IMR-90 (cell line): ENCODE measurements at regions not wholly inside any gene's neighbourhood (a gene's known extent, or its start where the extent isn't known, plus 50 kb on each side); places are given as distances from the start of the nearest gene placed in this dataset.

ENCODE experiments used
- ATAC-seq: fragments of 200-7000 bp; cut with Tn5 transposase; 2 replicates; pipeline ENCODE4 v1.9.1; 2020; ENCODE audit warnings: low read depth, mild to moderate bottlenecking, moderate library complexity
- BruUV-seq: library from RNA; stranded (reverse); fragments of 400-500 nt; replicated peaks from 2 replicates; lab custom pipeline; 2021; lab: Mats Ljungman, UMichigan
- CTCF ChIA-PET: fragments of 300-600 bp; formaldehyde crosslinking; extraction: SDS; loops from one replicate; lab custom pipeline; 2021; ENCODE audit warnings: antibody characterized with exemption; lab: Yijun Ruan, JAX
- POLR2A ChIA-PET: fragments of 300-600 bp; sonication (Branson Sonifier 250); formaldehyde crosslinking; loops from one replicate; lab custom pipeline; 2022; ENCODE audit warnings: antibody characterized with exemption; ENCODE audit not compliant: unreplicated experiment; lab: Charles Lee
- DNase-seq: peaks from one replicate; pipeline ENCODE4 v3.0.0; 2013
- H2AFZ ChIP-seq: replicated peaks from 2 replicates; pipeline ENCODE3; 2013; ENCODE audit warnings: low read length, mild to moderate bottlenecking; ENCODE audit not compliant: poor library complexity
- H2AK5ac ChIP-seq: 2 replicates; pipeline ENCODE4 v1.6.1; 2013; ENCODE audit warnings: low read depth, low read length, inconsistent platforms
- H2AK9ac ChIP-seq: replicated peaks from 2 replicates; pipeline ENCODE3; 2013; ENCODE audit warnings: mild to moderate bottlenecking, low read depth, low read length, moderate library complexity; ENCODE audit not compliant: poor library complexity
- H2BK120ac ChIP-seq: 2 replicates; pipeline ENCODE4 v1.6.1; 2013; ENCODE audit warnings: low read depth, low read length, inconsistent platforms
- H2BK15ac ChIP-seq: 3 replicates; pipeline ENCODE4 v1.6.1; 2013; ENCODE audit warnings: low read depth, low read length, inconsistent platforms
- H2BK20ac ChIP-seq: 2 replicates; pipeline ENCODE4 v1.6.1; 2013; ENCODE audit warnings: low read depth, mild to moderate bottlenecking, inconsistent platforms, low read length, moderate library complexity
- H2BK5ac ChIP-seq: 2 replicates; pipeline ENCODE4 v1.6.1; 2013; ENCODE audit warnings: mild to moderate bottlenecking, low read depth, low read length, inconsistent platforms; ENCODE audit not compliant: poor library complexity, severe bottlenecking
- H3K14ac ChIP-seq: replicated peaks from 2 replicates; pipeline ENCODE4 v1.6.1; 2013; ENCODE audit warnings: low read depth, low read length, inconsistent platforms
- H3K18ac ChIP-seq: 2 replicates; pipeline ENCODE4 v1.6.1; 2013; ENCODE audit warnings: low read depth, low read length, control low read depth
- H3K23ac ChIP-seq: 2 replicates; pipeline ENCODE4 v1.6.1; 2013; ENCODE audit warnings: low read depth, low read length, inconsistent platforms
- H3K27ac ChIP-seq: 2 replicates; pipeline ENCODE4 v1.5.1; 2013; ENCODE audit warnings: mild to moderate bottlenecking, control low read depth, low read length; ENCODE audit not compliant: insufficient read depth
- H3K27me3 ChIP-seq: 2 replicates; pipeline ENCODE4 v1.6.1; 2013; ENCODE audit warnings: low read length; ENCODE audit not compliant: control insufficient read depth, insufficient read depth
- H3K36me3 ChIP-seq: 2 replicates; pipeline ENCODE4 v1.6.1; 2013; ENCODE audit warnings: low read length, mixed read lengths; ENCODE audit not compliant: control insufficient read depth, insufficient read depth
- H3K4ac ChIP-seq: 2 replicates; pipeline ENCODE4 v1.6.1; 2013; ENCODE audit warnings: low read depth, low read length, inconsistent platforms
- H3K4me1 ChIP-seq: 2 replicates; pipeline ENCODE4 v1.6.1; 2013; ENCODE audit warnings: low read length, mixed read lengths; ENCODE audit not compliant: control insufficient read depth, insufficient read depth
- H3K4me2 ChIP-seq: 2 replicates; pipeline ENCODE4 v1.6.1; 2013; ENCODE audit warnings: low read depth, mild to moderate bottlenecking, control low read depth, low read length, moderate library complexity
- H3K4me3 ChIP-seq: 2 replicates; pipeline ENCODE4 v1.5.1; 2013; ENCODE audit warnings: low read depth, mild to moderate bottlenecking, control low read depth, low read length, moderate library complexity; ENCODE audit not compliant: insufficient read depth
- H3K56ac ChIP-seq: 2 replicates; pipeline ENCODE4 v1.6.1; 2013; ENCODE audit warnings: low read length, inconsistent platforms; ENCODE audit not compliant: insufficient read depth; ENCODE audit errors: extremely low read depth
- H3K79me1 ChIP-seq, 2 experiments: 2 replicates each; pipeline ENCODE4 v1.6.1; 2013; ENCODE audit warnings: low read length in 2 of 2, inconsistent platforms in 1 of 2, low read depth in 1 of 2
- H3K9ac ChIP-seq: 2 replicates; pipeline ENCODE4 v1.6.1; 2013; ENCODE audit warnings: low read depth, low read length, control low read depth
- H3K9me1 ChIP-seq: 2 replicates; pipeline ENCODE4 v1.6.1; 2013; ENCODE audit warnings: low read length, inconsistent platforms; ENCODE audit not compliant: insufficient read depth
- H3K9me3 ChIP-seq: 2 replicates; pipeline ENCODE4 v1.6.1; 2013; ENCODE audit warnings: low read length; ENCODE audit not compliant: control insufficient read depth, insufficient read depth
- H4K20me1 ChIP-seq: 2 replicates; pipeline ENCODE4 v1.6.1; 2013; ENCODE audit warnings: low read length, inconsistent platforms; ENCODE audit not compliant: insufficient read depth
- H4K5ac ChIP-seq: 2 replicates; pipeline ENCODE4 v1.6.1; 2013; ENCODE audit warnings: mild to moderate bottlenecking, low read depth, low read length, control low read depth
- H4K8ac ChIP-seq, 2 experiments: 2 replicates each; pipeline ENCODE4 v1.6.1; 2013; ENCODE audit warnings: low read depth in 2 of 2, low read length in 2 of 2, control low read depth in 1 of 2, inconsistent platforms in 1 of 2
- H4K91ac ChIP-seq: 2 replicates; pipeline ENCODE4 v1.6.1; 2013; ENCODE audit warnings: low read depth, low read length, inconsistent platforms; ENCODE audit not compliant: insufficient read depth
- CEBPB ChIP-seq: IDR thresholded peaks from 2 replicates; pipeline ENCODE4 v1.6.1; 2012; ENCODE audit warnings: low read depth, low read length, improper control_type of control experiment
- MXI1 ChIP-seq: IDR thresholded peaks from 2 replicates; pipeline ENCODE4 v1.6.1; 2012; ENCODE audit warnings: low read depth, mild to moderate bottlenecking, low read length, moderate library complexity, borderline replicate concordance
- RFX5 ChIP-seq: IDR thresholded peaks from 2 replicates; pipeline ENCODE4 v1.8.0; 2012; ENCODE audit warnings: low read depth, mild to moderate bottlenecking, low read length, moderate library complexity
- SMC3 ChIP-seq: fragments of 150-350 bp; IDR thresholded peaks from 2 replicates; pipeline ENCODE4 v1.6.1; 2016; ENCODE audit warnings: low read depth, mild to moderate bottlenecking, antibody characterized with exemption, low read length, moderate library complexity
- WGBS, 2 experiments: methylation state at CpG; one replicate each; pipeline versions ENCODE4 v1.1.5 to v1.1.7; 2013; ENCODE audit warnings: missing lambda C conversion rate in 2 of 2; ENCODE audit not compliant: insufficient read length in 1 of 2; ENCODE audit errors: extremely low coverage in 2 of 2; 5-methylcytosine and 5-hydroxymethylcytosine counted together
- dilution Hi-C: fragments of 300-500 bp; cut with HindIII; formaldehyde crosslinking; loops from one replicate; pipeline ENCODE4 v1.14.3; 2018; ENCODE audit warnings: low sequenced_read_pairs; ENCODE audit not compliant: unreplicated experiment
- in situ Hi-C: fragments of 300-500 bp; cut with MboI; formaldehyde crosslinking; loops from 3 replicates; pipeline ENCODE4 v1.14.3; 2019; ENCODE audit warnings: low sequenced_read_pairs, inconsistent platforms, mixed read lengths
- intact Hi-C: fragments of 100-400 bp; cut with micrococcal nuclease; formaldehyde crosslinking; loops from 2 replicates; pipeline ENCODE4 v1.10.0; 2022

- Histone ChIP-seq H3K23ac (no peak overlapping the region), H4K91ac (no peak overlapping the region), H2BK5ac (no peak overlapping the region), H3K4me1 (no peaks in the 10 kb centered on the region), H4K5ac (no peak overlapping the region), H2BK15ac (no peak overlapping the region), H3K56ac (no peak overlapping the region), H3K9me3 (peaks cover 2% of the 10 kb centered on the region; the same call in 1 of the 2 replicates), H3K36me3 (no peaks in the 10 kb centered on the region), H3K27ac (no peak overlapping the region), H2BK20ac (no peak overlapping the region), H3K27me3 (no peaks in the 10 kb centered on the region), H3K79me1 (no peaks in the 10 kb centered on the region), H2AFZ (no peak overlapping the region), H3K9ac (no peak overlapping the region), H3K4ac (no peak overlapping the region), H4K8ac (no peak overlapping the region), H2BK120ac (no peak overlapping the region), H3K4me3 (no peak overlapping the region), H4K20me1 (no peaks in the 10 kb centered on the region), H2AK5ac (no peak overlapping the region), H3K14ac (no peak overlapping the region), H3K4me2 (no peak overlapping the region), H3K9me1 (no peaks in the 10 kb centered on the region), H2AK9ac (no peak overlapping the region), H3K18ac (no peak overlapping the region)
- DNase-seq: no peak
- intact Hi-C loops: no loop called here
- no peak for ATAC-seq
- CTCF ChIA-PET: no interaction called here
- no CpG with 5 or more reads among the region's 2 CpGs for whole genome bisulfite sequencing, 2 experiments
- no TSS peak for BruUV-seq
- dilution Hi-C loops: no loop called here
- in situ Hi-C loops: no loop called here
- no peak for TF ChIP-seq CEBPB
- no peak for TF ChIP-seq SMC3
- no peak for TF ChIP-seq RFX5
- TF ChIP-seq MXI1: no peak
- POLR2A ChIA-PET: no interaction called here
Observed at GRCh38 chr18:70684821-70685220, 396.0 kb downstream of the SOCS6 start.
